A549 (cell line): ENCODE measurements at regions not wholly inside any gene's neighbourhood (a gene's known extent, or its start where the extent isn't known, plus 50 kb on each side); places are given as distances from the start of the nearest gene placed in this dataset.

ENCODE experiments used
- CTCF ChIP-seq: fragments of >200 bp; sonication (Bioruptor Twin); formaldehyde crosslinking; IDR thresholded peaks from 3 replicates; pipeline ENCODE4 v1.5.1; 2016
- HMGXB4 ChIP-seq: fragments of 250-450 bp; sonication (Bioruptor Pico); IDR thresholded peaks from 2 replicates; pipeline ENCODE4 v1.5.0; 2021; ENCODE audit warnings: mild to moderate bottlenecking, moderate library complexity, borderline replicate concordance
- POLR2A ChIP-seq: IDR thresholded peaks from 2 replicates; pipeline ENCODE4 v1.6.1; 2012; ENCODE audit warnings: mild to moderate bottlenecking, low read length
- REST ChIP-seq: fragments of 200-600 bp; sonication (generic); IDR thresholded peaks from 2 replicates; pipeline ENCODE4 v1.6.1; 2016; ENCODE audit warnings: antibody characterized with exemption, mild to moderate bottlenecking, moderate library complexity

GRCh38 chr3:27859821-27860220 is 137.7 kb upstream of the EOMES start:
- TF ChIP-seq CTCF, result no peak
- TF ChIP-seq HMGXB4 (CRISPR knock-in tag), result no peak
- no peak for TF ChIP-seq POLR2A
- no peak for TF ChIP-seq REST
